HG02943 (cell line): ENCODE measurements at regions not wholly inside any gene's neighbourhood (a gene's known extent, or its start where the extent isn't known, plus 50 kb on each side); places are given as distances from the start of the nearest gene placed in this dataset.

ENCODE experiments used
- ATAC-seq: cut with Tn5 transposase; IDR thresholded peaks from one replicate; pipeline ENCODE4 v1.9.1; 2021; ENCODE audit warnings: mild to moderate bottlenecking, low read depth, moderate library complexity; ENCODE audit not compliant: unreplicated experiment

GRCh38 chr14:58833634-58834378, 196.0 kb downstream of the DACT1 start:
- ATAC-seq = no peak

- no peak for ATAC-seq
Measured at GRCh38 chr14:58836303-58836974, 198.7 kb downstream of the DACT1 start.

GRCh38 chr14:58839233-58839632, 201.5 kb downstream of the DACT1 start:
- no peak for ATAC-seq

GRCh38 chr14:58844544-58844943, 206.8 kb downstream of the DACT1 start:
- no peak for ATAC-seq

GRCh38 chr14:58846682-58847465, 209.1 kb downstream of the DACT1 start:
- ATAC-seq = no peak

- ATAC-seq = no peak
Measured at GRCh38 chr14:58848365-58848764, 210.6 kb downstream of the DACT1 start.

GRCh38 chr14:58849601-58850000, 211.8 kb downstream of the DACT1 start:
- no peak for ATAC-seq

GRCh38 chr14:58850011-58850410, 212.2 kb downstream of the DACT1 start:
- ATAC-seq = no peak

GRCh38 chr14:58861586-58861985, 223.8 kb downstream of the DACT1 start:
- ATAC-seq = no peak

- ATAC-seq = no peak
Measured at GRCh38 chr14:58862416-58863160, 224.8 kb downstream of the DACT1 start.

- ATAC-seq = no peak
Measured at GRCh38 chr14:58863661-58864345, 226.0 kb downstream of the DACT1 start.

GRCh38 chr14:58864751-58865513, 227.2 kb downstream of the DACT1 start:
- no peak for ATAC-seq

GRCh38 chr14:58865514-58866281, 227.9 kb downstream of the DACT1 start:
- no peak for ATAC-seq

- no peak for ATAC-seq
Measured at GRCh38 chr14:58866391-58866790, 228.6 kb downstream of the DACT1 start.

- no peak for ATAC-seq
Measured at GRCh38 chr14:58870961-58871360, 233.2 kb downstream of the DACT1 start.

- ATAC-seq = no peak
Measured at GRCh38 chr14:58871573-58871972, 233.8 kb downstream of the DACT1 start.

GRCh38 chr14:58872061-58872460, 234.3 kb downstream of the DACT1 start:
- ATAC-seq = no peak

GRCh38 chr14:58873228-58873953, 235.6 kb downstream of the DACT1 start:
- ATAC-seq = no peak
